Esophagus muscularis mucosa (tissue), 3 donors: ENCODE measurements at regions not wholly inside any gene's neighbourhood (a gene's known extent, or its start where the extent isn't known, plus 50 kb on each side); places are given as distances from the start of the nearest gene placed in this dataset.

Experiments used
- EP300 ChIP-seq: sonication (generic); formaldehyde crosslinking; IDR thresholded peaks from one replicate; pipeline ENCODE4 v1.6.1; 2017; ENCODE audit warnings: antibody characterized with exemption
- TF ChIP-seq, protein P1 (sequence below), 3 experiments: fragments of 200-600 bp in 2 of 3; fragments of 450-650 bp in 1 of 3; sonication (generic) in 2 of 3; IDR thresholded peaks; one replicate each; pipeline ENCODE4 v1.5.1; 2017 to 2019; ENCODE audit warnings: antibody characterized with exemption in 3 of 3, mild to moderate bottlenecking in 2 of 3, moderate library complexity in 1 of 3

DNA sequence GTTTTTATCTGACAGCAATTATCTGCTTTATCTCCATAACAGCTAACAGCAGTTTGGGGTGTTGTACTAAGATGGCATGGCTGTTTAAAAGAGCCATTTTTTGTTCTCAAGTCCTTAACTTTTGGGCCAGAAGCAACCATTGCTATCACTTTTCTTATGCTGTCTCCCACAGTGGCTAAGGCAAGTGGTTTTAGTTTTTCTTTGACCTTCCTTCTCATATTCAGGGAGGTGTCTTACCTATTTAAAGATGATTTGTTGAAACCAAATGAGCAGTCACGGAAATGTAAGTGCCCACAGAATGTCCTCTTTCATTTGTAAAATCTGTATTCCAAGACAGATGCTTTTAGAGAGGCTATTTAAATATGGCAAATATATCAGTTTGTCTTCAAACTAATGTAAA, 96.8 kb upstream of the USP15 start:
- TF ChIP-seq, protein P1, sequence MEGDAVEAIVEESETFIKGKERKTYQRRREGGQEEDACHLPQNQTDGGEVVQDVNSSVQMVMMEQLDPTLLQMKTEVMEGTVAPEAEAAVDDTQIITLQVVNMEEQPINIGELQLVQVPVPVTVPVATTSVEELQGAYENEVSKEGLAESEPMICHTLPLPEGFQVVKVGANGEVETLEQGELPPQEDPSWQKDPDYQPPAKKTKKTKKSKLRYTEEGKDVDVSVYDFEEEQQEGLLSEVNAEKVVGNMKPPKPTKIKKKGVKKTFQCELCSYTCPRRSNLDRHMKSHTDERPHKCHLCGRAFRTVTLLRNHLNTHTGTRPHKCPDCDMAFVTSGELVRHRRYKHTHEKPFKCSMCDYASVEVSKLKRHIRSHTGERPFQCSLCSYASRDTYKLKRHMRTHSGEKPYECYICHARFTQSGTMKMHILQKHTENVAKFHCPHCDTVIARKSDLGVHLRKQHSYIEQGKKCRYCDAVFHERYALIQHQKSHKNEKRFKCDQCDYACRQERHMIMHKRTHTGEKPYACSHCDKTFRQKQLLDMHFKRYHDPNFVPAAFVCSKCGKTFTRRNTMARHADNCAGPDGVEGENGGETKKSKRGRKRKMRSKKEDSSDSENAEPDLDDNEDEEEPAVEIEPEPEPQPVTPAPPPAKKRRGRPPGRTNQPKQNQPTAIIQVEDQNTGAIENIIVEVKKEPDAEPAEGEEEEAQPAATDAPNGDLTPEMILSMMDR (IDR thresholded peaks at IDR 0.05), result no peak
- no peak for TF ChIP-seq EP300
